WTC11 (cell line): ENCODE measurements at regions not wholly inside any gene's neighbourhood (a gene's known extent, or its start where the extent isn't known, plus 50 kb on each side); places are given as distances from the start of the nearest gene placed in this dataset.

ENCODE experiments used
- ATAC-seq: fragments of 200-7000 bp; cut with Tn5 transposase; 2 replicates; pipeline ENCODE4 v1.10.0; 2021; ENCODE audit warnings: mild to moderate bottlenecking, moderate library complexity
- CTCF ChIA-PET: fragments of 300-600 bp; sonication (Branson Sonifier 250); formaldehyde crosslinking; loops from one replicate; lab custom pipeline; 2021; ENCODE audit warnings: antibody characterized with exemption; lab: Charles Lee
- POLR2A ChIA-PET: fragments of 350-600 bp; sonication (Branson Sonifier 250); formaldehyde crosslinking; loops from one replicate; lab custom pipeline; 2021; ENCODE audit warnings: antibody characterized with exemption; lab: Charles Lee
- DNase-seq: peaks from one replicate; pipeline ENCODE4 v3.0.0; 2021; ENCODE audit warnings: low spot score
- H3K27ac Mint-ChIP-seq: 2 replicates; pipeline ENCODE4 v1.8.0; 2021; ENCODE audit warnings: mixed read lengths
- H3K27me3 Mint-ChIP-seq: 2 replicates; pipeline ENCODE4 v1.8.0; 2021; ENCODE audit warnings: low read depth, mild to moderate bottlenecking, moderate library complexity, mixed read lengths
- H3K36me3 Mint-ChIP-seq: 2 replicates; pipeline ENCODE4 v1.8.0; 2021; ENCODE audit warnings: mixed read lengths
- H3K4me1 Mint-ChIP-seq: 2 replicates; pipeline ENCODE4 v1.8.0; 2022; ENCODE audit warnings: mixed read lengths
- H3K4me3 Mint-ChIP-seq: 2 replicates; pipeline ENCODE4 v1.8.0; 2021; ENCODE audit warnings: mild to moderate bottlenecking, moderate library complexity, mixed read lengths
- H3K9me3 Mint-ChIP-seq: 2 replicates; pipeline ENCODE4 v1.8.0; 2021; ENCODE audit warnings: mixed read lengths
- CDX4 ChIP-seq: fragments of 250-450 bp; sonication (Bioruptor Pico); IDR thresholded peaks from 2 replicates; pipeline ENCODE4 v1.9.0; 2021; ENCODE audit warnings: moderate library complexity, mild to moderate bottlenecking, inconsistent platforms, borderline replicate concordance
- CREB1 ChIP-seq: sonication (generic); formaldehyde crosslinking; IDR thresholded peaks from 2 replicates; pipeline ENCODE4 v1.8.0; 2023; ENCODE audit warnings: mild to moderate bottlenecking, missing genetic modification reagents
- CTCF ChIP-seq: fragments of 200-600 bp; IDR thresholded peaks from 2 replicates; pipeline ENCODE4 v1.8.0; 2022; ENCODE audit warnings: antibody characterized with exemption
- E2F1 ChIP-seq: sonication (generic); formaldehyde crosslinking; IDR thresholded peaks from 2 replicates; pipeline ENCODE4 v1.8.0; 2022; ENCODE audit warnings: mild to moderate bottlenecking, missing genetic modification reagents
- E2F4 ChIP-seq: sonication (generic); formaldehyde crosslinking; IDR thresholded peaks from 2 replicates; pipeline ENCODE4 v1.8.1; 2022; ENCODE audit warnings: low read depth, mild to moderate bottlenecking, moderate library complexity, missing genetic modification reagents, borderline replicate concordance
- ERG ChIP-seq: fragments of 250-450 bp; sonication (Bioruptor Pico); IDR thresholded peaks from 2 replicates; pipeline ENCODE4 v1.8.0; 2021; ENCODE audit warnings: mild to moderate bottlenecking
- FOXJ3 ChIP-seq: sonication (generic); formaldehyde crosslinking; IDR thresholded peaks from 2 replicates; pipeline ENCODE4 v1.9.0; 2021; ENCODE audit warnings: missing genetic modification reagents, mild to moderate bottlenecking, borderline replicate concordance
- HMGXB4 ChIP-seq: sonication (generic); formaldehyde crosslinking; IDR thresholded peaks from 2 replicates; pipeline ENCODE4 v1.8.1; 2023; ENCODE audit warnings: mild to moderate bottlenecking, moderate library complexity, missing genetic modification reagents
- JUN ChIP-seq: sonication (generic); formaldehyde crosslinking; IDR thresholded peaks from 2 replicates; pipeline ENCODE4 v1.8.0; 2023; ENCODE audit warnings: mild to moderate bottlenecking, missing genetic modification reagents
- KAT7 ChIP-seq: sonication (generic); formaldehyde crosslinking; IDR thresholded peaks from 2 replicates; pipeline ENCODE4 v1.8.1; 2023; ENCODE audit warnings: missing genetic modification reagents, mild to moderate bottlenecking, borderline replicate concordance
- SOX15 ChIP-seq: fragments of 250-450 bp; sonication (Bioruptor Pico); IDR thresholded peaks from 2 replicates; pipeline ENCODE4 v1.9.0; 2021; ENCODE audit warnings: mild to moderate bottlenecking
- TEAD1 ChIP-seq: sonication (generic); formaldehyde crosslinking; IDR thresholded peaks from 2 replicates; pipeline ENCODE4 v1.8.0; 2022; ENCODE audit warnings: mild to moderate bottlenecking, missing genetic modification reagents
- TEAD4 ChIP-seq: sonication (generic); formaldehyde crosslinking; IDR thresholded peaks from 2 replicates; pipeline ENCODE4 v1.8.0; 2022; ENCODE audit warnings: mild to moderate bottlenecking, missing genetic modification reagents
- USF2 ChIP-seq: sonication (generic); formaldehyde crosslinking; IDR thresholded peaks from 2 replicates; pipeline ENCODE4 v1.8.1; 2023; ENCODE audit warnings: mild to moderate bottlenecking, missing genetic modification reagents, moderate library complexity
- ZMAT4 ChIP-seq: fragments of 250-450 bp; sonication (Bioruptor Pico); IDR thresholded peaks from 2 replicates; pipeline ENCODE4 v1.9.0; 2021; ENCODE audit warnings: mild to moderate bottlenecking
- ZNF396 ChIP-seq: fragments of 250-450 bp; sonication (Bioruptor Pico); IDR thresholded peaks from 2 replicates; pipeline ENCODE4 v1.8.0; 2021; ENCODE audit warnings: mild to moderate bottlenecking, moderate library complexity, borderline replicate concordance
- ZNF532 ChIP-seq: fragments of 250-450 bp; sonication (Bioruptor Pico); IDR thresholded peaks from 2 replicates; pipeline ENCODE4 v1.9.0; 2021; ENCODE audit warnings: mild to moderate bottlenecking, borderline replicate concordance
- ZSCAN18 ChIP-seq: fragments of 250-450 bp; sonication (Bioruptor Pico); IDR thresholded peaks from 2 replicates; pipeline ENCODE4 v2.1.2; 2022; ENCODE audit warnings: mild to moderate bottlenecking, moderate library complexity

- TF ChIP-seq E2F4 (CRISPR knock-in tag) (no peak), CTCF (no peak), E2F1 (CRISPR knock-in tag) (no peak), ERG (CRISPR knock-in tag) (no peak)
- TF ChIP-seq, all 79 proteins: peak for 0
These were observed 254.9 kb upstream of the NRIP1 start (continued) for GRCh38 chr21:15319727-15320126.

GRCh38 chr21:15324542-15324941 lies 259.7 kb upstream of the NRIP1 start:
- no peaks in the 10 kb centered on the region for H3K36me3 Mint-ChIP-seq
- ATAC-seq: no peak
- ChIA-PET POLR2A (no interaction called here), CTCF (no interaction called here)
- H3K4me1 Mint-ChIP-seq: no peaks in the 10 kb centered on the region
- no peaks in the 10 kb centered on the region for H3K27me3 Mint-ChIP-seq
- H3K4me3 Mint-ChIP-seq: no peak overlapping the region
- no peak for DNase-seq
- no peaks in the 10 kb centered on the region for H3K9me3 Mint-ChIP-seq
- H3K27ac Mint-ChIP-seq: no peak overlapping the region
- TF ChIP-seq CDX4 (CRISPR knock-in tag): no peak
- TF ChIP-seq FOXJ3 (CRISPR knock-in tag): no peak
- TF ChIP-seq ZNF396 (CRISPR knock-in tag): no peak
- no peak for TF ChIP-seq CREB1 (CRISPR knock-in tag)
- TF ChIP-seq SOX15: no peak
- no peak for TF ChIP-seq HMGXB4 (CRISPR knock-in tag)
- TF ChIP-seq ZMAT4 (CRISPR knock-in tag): no peak
- no peak for TF ChIP-seq E2F4 (CRISPR knock-in tag)
- no peak for TF ChIP-seq KAT7 (CRISPR knock-in tag)
- TF ChIP-seq TEAD4 (CRISPR knock-in tag): no peak
- TF ChIP-seq ZSCAN18 (CRISPR knock-in tag): no peak
- no peak for TF ChIP-seq TEAD1 (CRISPR knock-in tag)
- TF ChIP-seq JUN (CRISPR knock-in tag): no peak
- TF ChIP-seq ZNF532 (CRISPR knock-in tag): no peak
- no peak for TF ChIP-seq USF2 (CRISPR knock-in tag)
